ENCODE measurements at regions not wholly inside any gene's neighbourhood (a gene's known extent, or its start where the extent isn't known, plus 50 kb on each side); places are given as distances from the start of the nearest gene placed in this dataset.

DNA sequence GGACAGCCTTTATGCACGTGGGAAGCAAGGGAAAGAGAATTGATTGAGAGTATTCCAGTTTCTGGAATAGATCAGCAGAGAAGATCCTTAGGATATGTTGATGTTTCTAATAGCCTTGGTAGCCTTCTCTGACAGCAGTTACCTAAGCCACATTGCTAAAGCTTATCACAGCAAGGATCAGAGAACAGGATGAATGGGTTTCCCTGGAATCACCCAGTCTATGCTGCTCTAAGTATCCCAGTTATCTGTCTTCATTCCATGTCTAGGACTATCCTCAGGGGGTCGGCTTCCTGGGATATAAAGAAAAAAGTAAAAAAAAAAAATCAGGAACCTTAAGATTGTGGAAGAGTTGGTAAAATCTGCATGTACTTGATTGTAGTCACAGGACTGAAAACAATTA lies 352.0 kb upstream of the AKR1E2 start:
- DNase-seq: no peak

DNA sequence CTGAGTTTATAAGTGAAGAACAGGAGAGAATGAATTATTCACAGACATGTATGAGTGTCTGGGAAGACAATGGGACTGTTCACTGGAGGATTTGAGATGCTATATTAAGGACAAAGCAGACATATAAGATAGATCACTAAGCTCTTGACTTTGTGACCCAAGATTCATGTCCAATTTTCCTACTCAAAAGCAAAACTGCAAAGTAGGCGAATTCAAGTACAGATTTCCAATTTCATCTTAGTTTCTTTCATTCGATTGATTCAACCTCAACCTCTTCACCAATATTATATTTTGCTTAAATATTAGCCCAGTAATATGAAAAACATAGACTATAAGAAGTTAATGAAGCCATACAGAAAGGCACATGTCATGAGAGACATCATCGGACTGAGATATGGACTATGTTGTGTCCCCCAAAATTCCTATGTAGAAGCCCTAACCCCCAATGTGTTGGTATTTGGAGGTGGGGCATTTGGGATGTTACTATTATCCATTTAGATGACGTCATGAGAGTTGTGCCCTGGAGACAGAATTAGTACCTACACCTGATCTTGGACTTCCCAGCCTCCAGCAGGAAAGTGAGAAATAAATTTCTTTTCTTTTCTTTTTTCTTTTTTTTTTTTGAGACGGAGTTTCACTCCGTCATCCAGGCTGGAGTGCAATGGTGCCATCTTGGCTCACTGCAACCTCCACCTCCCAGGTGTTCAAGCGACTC lies 353.7 kb upstream of the AKR1E2 start:
- no peak for DNase-seq

DNA sequence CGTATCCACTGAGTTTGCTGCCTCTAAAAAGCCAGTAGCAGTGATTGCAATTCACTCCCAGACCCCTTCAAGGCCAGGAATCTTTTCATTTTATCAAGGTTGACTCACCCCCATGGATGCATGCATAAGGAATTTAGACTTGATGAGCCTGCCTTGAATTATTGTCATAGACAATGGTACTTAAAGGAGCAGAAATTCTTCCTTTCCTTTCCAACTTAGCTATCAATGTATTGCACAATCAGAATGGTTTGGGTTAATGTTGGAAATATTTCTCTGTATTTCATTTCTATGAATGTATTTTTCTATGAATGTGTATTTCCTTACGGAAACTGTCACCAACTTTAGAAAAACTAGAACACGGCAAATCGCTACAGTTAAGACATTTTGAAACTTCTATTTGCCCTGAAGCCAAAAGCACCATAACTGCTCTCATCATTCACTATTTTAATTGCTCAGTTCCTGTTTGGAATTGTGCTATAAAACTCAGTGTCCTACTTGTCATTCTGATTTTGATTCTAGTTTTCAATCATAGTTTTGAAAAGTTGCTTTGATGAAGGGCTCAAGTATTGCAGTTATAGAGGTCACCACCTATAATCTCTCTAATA lies 355.7 kb upstream of the AKR1E2 start:
- DNase-seq: no peak

DNA sequence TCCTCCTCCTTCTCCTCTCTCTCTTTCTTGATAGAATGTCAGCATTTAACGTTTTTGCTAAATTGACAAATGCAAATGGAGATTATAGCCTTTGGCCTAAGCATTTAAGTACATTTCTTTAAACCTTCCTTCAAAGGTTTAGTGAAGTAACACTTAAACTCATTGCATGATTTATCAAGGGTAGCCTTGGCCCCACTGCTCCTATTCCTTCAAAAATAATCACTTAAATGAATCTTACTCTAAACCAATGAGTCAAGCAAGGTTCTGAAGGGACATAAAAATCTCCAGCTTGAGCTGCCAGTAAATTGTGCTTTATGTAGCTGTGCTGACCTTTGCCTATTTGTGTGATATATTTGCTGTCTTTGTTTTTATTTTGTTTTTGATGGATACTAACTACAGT lies 358.5 kb upstream of the AKR1E2 start:
- no peak for DNase-seq

DNA sequence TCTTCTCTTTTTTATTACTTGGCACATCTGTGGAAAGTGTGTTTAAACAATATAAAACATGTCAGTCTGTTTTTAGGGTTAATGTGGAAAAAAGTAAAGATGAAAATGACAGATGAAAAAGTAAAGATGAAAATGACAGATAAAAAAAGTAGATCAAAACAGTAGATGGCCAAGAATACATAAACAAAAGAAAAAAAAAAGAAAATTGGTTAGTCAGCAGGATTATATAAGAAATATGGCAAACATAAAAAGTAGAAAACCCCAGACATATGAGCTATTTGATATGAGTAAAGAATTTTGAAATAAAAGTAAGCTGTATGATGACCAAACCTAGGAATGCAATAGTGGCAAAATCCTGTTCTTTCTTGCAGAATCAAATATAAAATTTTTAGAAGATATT lies 365.7 kb upstream of the AKR1E2 start:
- DNase-seq: no peak

DNA sequence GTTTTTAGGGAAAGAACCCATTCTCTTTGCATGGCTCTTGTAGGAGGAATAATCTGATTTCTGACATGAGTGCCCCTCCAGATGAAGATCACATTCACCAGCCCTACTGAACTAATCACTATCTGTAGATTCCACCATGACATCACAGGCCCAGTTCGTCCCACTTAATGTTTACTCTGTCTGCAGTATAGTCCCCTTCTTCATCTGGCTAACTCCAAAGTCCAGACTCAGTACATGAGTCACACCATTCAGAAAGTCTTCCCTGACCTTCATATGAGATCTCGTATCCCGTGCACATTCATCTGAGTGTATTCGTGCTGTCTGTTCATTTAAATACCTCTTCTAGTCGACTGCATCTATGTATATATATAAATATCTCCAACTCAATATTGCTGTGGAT lies 366.5 kb upstream of the AKR1E2 start:
- DNase-seq: no peak

DNA sequence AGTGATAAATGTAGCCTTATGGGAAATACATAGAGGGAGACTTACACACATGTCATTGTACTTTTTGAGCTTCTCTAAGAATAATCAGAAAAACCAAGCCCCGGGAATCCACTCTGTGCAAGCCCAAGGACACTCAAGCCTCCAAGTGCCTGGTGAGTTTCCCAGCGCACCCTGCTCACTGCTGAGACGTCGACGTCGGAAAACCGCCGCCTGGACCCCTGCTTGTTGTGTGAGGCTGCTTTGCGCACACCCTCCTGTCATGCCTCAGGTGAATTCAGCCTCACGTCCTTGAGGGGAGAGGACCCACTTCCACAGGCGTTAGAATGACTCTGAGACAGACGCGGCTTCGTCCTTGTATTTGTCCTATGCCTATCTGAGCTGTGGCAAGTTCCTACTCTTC lies 368.4 kb upstream of the AKR1E2 start:
- DNase-seq: no peak

DNA sequence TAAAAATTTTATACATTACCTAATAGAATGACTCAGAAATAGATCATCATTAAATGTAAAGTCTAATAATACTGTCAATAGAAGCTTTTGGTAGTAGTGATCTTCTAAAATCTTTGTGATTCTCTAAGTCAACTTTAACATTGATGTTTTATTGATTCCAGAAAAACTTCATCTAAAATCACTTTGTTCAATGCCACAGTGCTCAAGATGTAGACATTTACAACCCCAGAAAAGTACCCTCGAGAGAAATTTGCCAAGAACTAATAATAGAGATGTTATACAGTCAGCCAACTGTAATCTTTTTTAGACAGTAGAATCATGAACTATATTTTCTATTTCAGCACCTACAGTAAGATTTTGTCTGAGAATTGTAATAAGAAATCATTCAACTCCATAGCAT lies 369.2 kb upstream of the AKR1E2 start:
- no peak for DNase-seq

DNA sequence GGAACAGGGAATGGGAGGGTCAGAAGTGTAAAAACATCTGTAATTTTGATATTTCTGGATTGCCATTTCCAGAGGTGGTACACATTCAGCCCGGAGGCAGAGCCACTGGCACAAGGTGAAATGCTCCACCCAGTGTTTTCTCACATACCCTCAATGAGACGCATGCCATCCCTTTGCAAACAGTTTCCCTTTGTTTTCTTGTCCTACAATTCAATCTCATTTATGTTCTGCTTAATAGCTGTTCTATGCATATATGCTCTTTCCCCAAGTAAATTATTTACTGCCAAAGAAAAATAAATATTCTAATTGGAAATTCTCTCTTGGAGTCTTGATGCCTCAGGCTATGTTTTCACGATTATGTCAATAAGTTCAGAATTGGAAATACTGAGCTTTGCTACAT lies 369.7 kb upstream of the AKR1E2 start:
- DNase-seq: no peak

DNA sequence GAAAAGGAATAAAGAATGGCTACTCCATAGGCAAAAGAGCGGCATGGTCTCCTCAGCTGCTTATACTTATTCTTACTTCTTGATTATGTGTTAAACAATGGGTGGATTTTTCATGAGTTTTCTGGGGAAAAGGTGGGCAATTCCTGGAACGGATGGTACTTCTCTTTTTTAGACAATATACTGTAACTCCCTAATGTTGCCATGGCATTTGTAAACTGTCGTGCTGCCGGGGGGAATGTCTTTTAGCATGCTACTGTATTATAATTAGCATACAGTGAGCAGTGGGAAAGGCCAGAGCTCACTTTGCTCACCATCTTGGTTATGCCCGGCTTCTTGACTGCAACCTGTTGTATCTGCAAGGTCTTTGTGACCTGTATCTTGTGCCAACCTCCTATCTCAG lies 372.1 kb upstream of the AKR1E2 start:
- DNase-seq: no peak

DNA sequence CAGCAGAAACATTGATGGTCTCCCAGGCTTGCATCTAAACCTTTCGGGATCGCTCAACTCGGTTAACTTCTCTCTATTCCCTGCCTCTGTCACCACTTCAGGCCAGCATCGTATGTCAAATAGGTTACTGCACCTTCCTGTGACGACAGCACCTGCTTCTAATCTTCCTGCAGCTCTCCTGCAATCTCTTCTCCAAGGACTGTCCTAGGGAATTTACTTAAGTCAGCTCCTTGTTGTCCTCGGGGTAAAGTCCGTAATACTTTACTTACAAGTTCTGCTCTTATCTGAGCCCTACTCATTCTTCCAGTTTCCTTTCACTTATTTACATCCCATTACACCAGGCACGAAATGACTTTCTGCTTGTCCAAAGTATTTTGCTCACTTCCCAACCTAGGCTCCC lies 372.7 kb upstream of the AKR1E2 start:
- DNase-seq: no peak

DNA sequence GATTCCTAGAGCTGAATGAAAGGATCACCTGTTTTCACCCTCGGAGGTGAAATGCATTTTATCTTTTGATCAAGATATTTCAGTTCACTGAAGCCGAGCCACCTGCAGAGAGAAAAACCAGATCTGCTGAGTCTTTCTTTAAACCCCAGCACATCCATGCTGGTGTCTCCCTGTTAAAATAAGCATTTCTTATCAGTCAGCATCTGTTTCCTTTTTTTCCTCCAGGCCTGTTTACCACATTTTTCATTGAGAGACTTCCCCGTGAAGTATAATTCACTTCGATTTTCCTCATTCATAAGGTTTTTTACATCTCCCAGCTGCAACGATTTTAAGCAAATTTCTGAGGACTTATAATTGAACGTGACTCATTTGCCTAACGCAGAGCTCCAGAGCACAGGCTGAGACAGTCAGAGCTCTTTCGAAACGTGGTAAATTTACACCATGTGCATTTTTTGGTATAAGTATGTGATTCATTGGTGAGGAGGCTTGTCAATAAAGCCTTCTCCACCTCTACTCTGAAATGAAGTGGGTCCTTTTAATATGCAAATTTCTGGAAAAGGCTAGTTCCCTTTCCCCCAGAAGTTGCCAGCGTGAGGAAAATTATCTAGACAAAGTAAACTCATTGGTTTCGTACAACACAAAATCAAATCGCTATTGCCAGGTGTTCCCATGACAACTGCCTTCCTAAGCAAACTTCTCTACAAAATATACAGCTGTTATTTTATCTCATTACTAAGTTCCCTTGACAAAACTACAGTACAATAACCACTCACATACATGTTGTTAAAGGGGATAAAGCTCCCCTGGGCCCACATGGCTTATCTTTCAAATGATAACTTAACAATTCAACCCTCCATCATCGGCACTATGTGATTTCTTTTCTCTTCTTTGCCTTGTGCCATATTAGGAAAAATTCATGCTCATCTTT lies 374.8 kb upstream of the AKR1E2 start:
- no peak for DNase-seq

DNA sequence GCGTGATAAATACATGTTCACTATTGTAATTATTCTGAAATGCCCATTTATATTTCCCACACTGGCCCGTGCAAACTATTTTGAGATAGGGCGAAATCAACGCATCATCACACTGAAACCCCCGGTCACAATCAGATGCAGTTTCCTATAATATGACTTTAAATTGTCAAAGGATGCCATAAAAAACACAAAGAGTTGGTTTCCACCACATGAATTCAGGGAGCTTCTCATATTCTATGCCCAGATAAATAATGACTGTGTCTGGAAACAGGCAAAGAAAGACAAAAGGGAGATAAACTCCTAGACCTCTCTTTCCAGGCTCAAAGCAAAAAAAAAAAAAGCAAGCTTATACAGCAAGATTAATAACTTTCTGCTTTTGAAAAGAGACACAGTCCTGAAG lies 375.8 kb upstream of the AKR1E2 start:
- DNase-seq: no peak

DNA sequence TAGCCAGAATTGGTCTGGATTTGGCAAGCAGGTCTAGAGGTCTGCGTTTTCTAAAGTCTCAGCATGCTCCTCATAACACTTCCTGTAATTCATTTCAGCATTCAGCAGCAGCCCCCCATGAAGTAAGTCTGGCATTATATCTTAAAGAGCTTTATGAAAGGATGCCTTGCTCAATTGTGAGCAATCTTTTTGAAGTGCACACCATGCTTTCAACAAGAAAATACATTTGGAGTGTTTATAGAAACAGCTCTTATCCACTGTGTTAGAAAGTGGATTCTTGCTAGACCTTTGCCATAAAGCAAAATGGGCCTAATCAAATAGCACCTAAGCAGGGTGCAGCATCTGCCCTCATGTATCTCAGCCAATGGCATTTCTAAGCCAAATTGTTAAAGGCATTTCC lies 378.0 kb upstream of the AKR1E2 start:
- DNase-seq: no peak

DNA sequence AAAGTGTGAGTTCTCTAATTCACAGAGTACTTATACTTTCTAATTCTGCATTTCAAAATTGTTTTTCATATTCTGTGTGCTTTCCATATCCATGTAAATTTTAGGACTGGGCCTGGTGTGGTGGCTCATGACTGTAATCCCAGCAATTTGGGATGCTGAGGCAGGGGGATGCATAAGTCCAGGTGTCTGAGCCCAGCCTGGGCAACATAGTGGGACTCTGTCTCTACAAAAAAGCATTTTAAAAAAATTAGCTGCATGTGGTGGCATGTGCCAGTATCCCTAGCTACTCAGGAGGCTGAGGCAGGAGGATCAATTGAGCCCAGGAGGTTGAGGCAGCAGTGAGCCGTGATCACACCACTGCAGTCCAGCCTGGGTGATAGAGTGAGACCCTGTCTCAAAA lies 382.6 kb upstream of the AKR1E2 start:
- DNase-seq: no peak

DNA sequence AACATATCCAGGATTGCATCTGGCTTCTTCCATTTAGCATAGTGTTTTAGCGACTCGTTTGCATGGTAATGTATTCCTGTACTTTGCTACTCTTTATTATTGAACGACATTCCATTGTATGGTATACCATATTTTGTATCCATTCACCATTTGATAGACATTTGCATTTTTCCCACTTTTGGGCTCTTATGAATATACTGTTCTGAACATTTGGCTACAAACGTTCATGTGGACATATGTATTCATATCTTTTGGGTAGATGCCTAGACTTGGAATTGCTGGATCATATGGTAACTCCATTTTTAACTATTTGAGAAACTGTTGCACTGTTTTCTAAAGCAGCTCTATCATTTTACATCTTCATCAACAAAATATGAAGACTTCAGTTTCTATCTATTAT lies 383.7 kb upstream of the AKR1E2 start:
- no peak for DNase-seq

DNA sequence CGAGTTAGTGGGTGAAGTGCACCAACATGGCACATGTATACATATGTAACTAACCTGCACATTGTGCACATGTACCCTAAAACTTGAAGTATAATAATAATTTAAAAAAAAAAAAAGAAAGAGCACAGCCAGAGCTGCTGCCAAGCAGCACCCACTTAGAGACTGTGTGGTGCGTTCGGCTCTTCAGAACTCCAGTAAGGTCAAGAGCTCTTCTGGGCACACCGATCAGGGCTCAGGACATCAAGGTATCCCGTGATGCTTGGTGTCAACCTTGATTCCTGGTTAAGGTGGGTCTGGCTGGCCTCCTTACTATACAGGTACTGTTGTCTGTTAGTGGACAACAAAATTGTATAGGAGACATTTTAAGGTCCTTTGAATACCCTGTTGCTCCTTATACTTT lies 385.7 kb upstream of the AKR1E2 start:
- DNase-seq: no peak

DNA sequence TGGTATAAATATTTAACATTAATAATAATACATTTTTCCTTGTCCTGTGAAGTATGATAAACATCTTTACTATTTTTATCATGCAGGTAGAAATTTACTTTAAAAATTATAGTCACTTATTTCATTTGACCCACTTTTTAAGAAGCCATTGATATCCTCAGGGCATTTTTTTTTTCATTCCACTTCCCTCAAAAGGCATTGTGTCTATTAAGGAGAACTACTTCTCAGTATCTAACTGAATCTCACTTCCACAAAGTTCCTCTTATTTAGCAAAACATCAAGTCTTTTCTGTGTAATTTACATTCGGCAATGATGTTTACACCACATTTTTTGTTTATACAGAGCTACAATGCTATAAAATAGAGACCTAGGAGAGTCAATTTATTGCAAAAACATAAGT lies 388.2 kb upstream of the AKR1E2 start:
- no peak for DNase-seq

DNA sequence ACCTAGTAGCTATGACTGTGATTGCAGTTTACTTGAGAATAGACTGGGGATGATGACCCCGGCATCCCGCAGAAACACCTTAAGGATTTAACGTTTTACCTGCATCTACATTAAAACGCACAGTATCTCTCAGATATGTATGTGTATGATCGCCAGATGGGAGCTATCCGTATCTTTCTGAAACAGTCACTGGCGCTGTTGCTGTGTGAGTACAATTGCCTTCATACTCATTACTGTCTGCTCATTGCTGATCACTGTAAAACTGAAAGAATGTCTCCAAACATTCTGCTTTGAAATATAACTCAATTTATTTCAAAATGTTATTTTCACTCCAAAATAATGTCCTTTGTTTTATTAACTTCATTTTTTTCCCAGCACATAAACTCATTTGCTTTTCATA lies 388.9 kb upstream of the AKR1E2 start:
- no peak for DNase-seq

DNA sequence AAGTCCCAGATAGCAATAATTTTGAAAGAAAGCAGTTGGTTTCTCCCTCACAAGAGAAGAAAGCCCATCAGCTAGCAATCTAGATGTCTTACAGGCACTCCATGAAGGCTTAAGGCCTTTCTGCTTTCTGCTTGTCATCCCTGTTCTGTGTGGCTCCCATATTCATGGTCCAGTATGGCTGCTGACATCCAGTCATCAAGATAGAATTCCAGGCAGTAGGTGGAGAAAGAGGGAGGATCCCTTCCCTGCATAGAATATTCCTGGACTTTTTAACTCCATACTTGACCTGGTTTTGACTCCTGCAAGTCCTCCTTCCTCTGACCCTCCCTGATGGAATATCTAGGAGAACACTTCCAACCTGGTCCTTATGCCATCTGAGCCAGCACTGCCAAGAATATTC lies 389.9 kb upstream of the AKR1E2 start:
- DNase-seq: no peak

DNA sequence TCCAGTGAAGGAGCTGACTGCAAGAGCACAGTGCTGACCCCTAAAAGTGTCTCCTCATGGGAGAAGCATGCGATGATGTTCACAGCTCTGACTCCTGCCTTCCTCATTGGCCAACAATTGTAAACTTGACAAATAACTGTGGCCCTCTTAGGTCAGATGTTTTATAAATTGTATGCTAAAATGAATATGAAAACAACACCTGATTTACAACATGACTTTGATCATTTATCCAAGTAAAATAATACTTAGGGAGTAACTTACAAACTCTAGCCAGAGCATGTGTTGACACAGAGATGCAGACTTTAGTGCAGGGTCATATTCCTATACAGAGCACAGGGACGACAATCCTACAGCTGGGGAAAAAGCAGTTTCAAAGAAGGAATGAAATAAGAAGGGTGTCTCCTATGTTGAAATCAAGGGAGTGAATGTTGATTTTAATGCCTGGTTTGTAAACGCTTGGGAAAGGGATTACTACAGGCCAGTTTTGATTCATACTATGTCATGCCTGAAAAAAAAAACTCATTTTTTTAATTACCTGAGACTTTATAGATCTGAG lies 391.4 kb upstream of the AKR1E2 start:
- DNase-seq: no peak

DNA sequence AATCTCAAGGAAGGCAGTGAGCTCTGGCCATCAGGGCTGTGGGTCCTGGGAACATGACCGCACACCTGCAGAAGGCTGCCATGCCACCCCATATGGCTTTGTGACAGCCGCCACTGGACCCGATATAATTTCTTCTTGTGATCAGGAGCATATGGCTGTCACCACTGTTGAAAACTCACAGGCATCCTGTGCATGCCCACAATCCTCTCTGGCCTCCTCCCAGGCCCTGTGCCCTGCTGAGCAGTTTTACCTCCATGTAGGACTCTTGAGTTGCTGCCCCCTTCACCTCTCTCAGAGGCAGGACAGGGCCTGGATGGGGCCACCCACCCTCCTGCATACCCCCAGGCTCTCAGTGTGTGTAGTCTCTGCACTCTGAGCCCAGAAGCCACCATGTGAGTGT lies 391.9 kb upstream of the AKR1E2 start:
- no peak for DNase-seq

DNA sequence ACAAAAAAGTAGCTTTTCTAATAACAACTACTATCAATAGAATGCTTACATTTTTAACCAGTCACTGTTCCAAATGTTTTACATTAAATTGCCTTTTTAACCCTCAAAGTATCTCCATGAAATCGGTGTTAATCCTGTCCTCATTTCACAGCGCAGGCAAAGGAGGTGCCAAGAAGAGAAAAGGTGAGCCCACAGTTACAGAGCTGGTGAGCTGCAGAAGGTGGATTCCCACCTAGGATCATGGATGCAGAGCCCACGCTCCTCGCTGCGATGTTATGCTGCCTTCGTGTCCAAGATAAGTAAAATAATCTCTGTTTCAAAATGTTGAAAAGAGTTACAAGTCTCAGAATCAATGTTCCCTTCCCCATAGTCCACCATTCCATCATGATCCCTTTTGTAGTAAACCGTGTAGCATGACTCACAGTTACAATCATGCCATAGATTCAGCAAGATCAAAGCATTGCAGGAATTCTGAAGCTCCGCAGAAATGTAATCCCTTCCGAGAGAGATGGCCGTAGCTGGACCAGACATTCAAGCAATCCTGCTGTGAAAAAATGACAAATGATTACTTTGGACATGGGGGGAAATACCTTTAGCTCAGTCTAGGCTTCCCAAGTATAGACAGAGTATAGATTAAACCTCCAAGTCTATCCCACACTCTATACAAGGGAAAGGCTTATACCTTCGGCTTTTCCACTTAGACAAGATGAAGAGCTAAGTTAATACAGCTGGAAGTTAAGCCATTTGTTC lies 394.7 kb upstream of the AKR1E2 start:
- DNase-seq: no peak

Data from activated CD4-positive, alpha-beta T cell treated with anti-CD3 and anti-CD28 coated beads for 1 hour (primary cell).